Activated T-helper 1 cell treated with anti-CD3 and anti-CD28 coated beads, Interleukin-12 subunit alpha, Interleukin-12 subunit beta, Interleukin-2, Interleukin-4 antibody, amounts not matched to agents 30 ng/mL and 10 ng/mL and 1 ng/mL, durations not matched to agents 14 hours and 24 hours and 36 hours (primary cell): ENCODE measurements at regions not wholly inside any gene's neighbourhood (a gene's known extent, or its start where the extent isn't known, plus 50 kb on each side); places are given as distances from the start of the nearest gene placed in this dataset.

Source experiments
- DNase-seq: peaks from one replicate; pipeline ENCODE4 v3.0.0; 2021; ENCODE audit warnings: low spot score
- H3K27ac Mint-ChIP-seq: one replicate; pipeline ENCODE4 v1.8.0; 2021; ENCODE audit warnings: mild to moderate bottlenecking, mixed read lengths
- H3K27me3 Mint-ChIP-seq: one replicate; pipeline ENCODE4 v1.8.0; 2022; ENCODE audit warnings: mild to moderate bottlenecking, moderate library complexity, mixed read lengths; ENCODE audit not compliant: insufficient read depth
- H3K36me3 Mint-ChIP-seq: one replicate; pipeline ENCODE4 v1.8.0; 2021; ENCODE audit warnings: low read depth, mixed read lengths
- H3K4me1 Mint-ChIP-seq: one replicate; pipeline ENCODE4 v1.8.0; 2021; ENCODE audit warnings: low read depth, mixed read lengths
- H3K4me3 Mint-ChIP-seq: one replicate; pipeline ENCODE4 v1.8.0; 2021; ENCODE audit warnings: mild to moderate bottlenecking, moderate library complexity, mixed read lengths
- H3K9me3 Mint-ChIP-seq: one replicate; pipeline ENCODE4 v1.8.0; 2021; ENCODE audit warnings: mixed read lengths
- intact Hi-C: fragments of 100-400 bp; cut with micrococcal nuclease; formaldehyde crosslinking; loops from one replicate; pipeline ENCODE4 v1.15.1; 2024

- DNase-seq: no peak
- no peak overlapping the region for H3K27ac Mint-ChIP-seq
- H3K9me3 Mint-ChIP-seq: no peaks in the 10 kb centered on the region
- H3K36me3 Mint-ChIP-seq: no peaks in the 10 kb centered on the region
- H3K27me3 Mint-ChIP-seq: peaks cover 5% of the 10 kb centered on the region
- intact Hi-C loops: no loop called here
- H3K4me1 Mint-ChIP-seq: no peaks in the 10 kb centered on the region
- no peak overlapping the region for H3K4me3 Mint-ChIP-seq
These were observed 142.5 kb upstream of the SMAD1 start for GRCh38 chr4:145339075-145339725.

GRCh38 chr4:145338568-145338967, 143.1 kb upstream of the SMAD1 start:
- Mint-ChIP-seq H3K27me3 (peaks cover 5% of the 10 kb centered on the region), H3K27ac (no peak overlapping the region), H3K36me3 (no peaks in the 10 kb centered on the region), H3K4me1 (no peaks in the 10 kb centered on the region), H3K9me3 (no peaks in the 10 kb centered on the region), H3K4me3 (no peak overlapping the region)
- intact Hi-C loops: no loop called here
- DNase-seq: no peak

- peaks cover 5% of the 10 kb centered on the region for H3K27me3 Mint-ChIP-seq
- H3K4me1 Mint-ChIP-seq: no peaks in the 10 kb centered on the region
- no peak for DNase-seq
- no peak overlapping the region for H3K4me3 Mint-ChIP-seq
- no peaks in the 10 kb centered on the region for H3K36me3 Mint-ChIP-seq
- H3K9me3 Mint-ChIP-seq: no peaks in the 10 kb centered on the region
- no peak overlapping the region for H3K27ac Mint-ChIP-seq
- intact Hi-C loops: no loop called here
These were observed 144.3 kb upstream of the SMAD1 start for GRCh38 chr4:145337391-145337790.

GRCh38 chr4:145333786-145334185, 147.9 kb upstream of the SMAD1 start:
- Mint-ChIP-seq H3K27ac (no peak overlapping the region), H3K9me3 (no peaks in the 10 kb centered on the region), H3K4me3 (no peak overlapping the region), H3K4me1 (no peaks in the 10 kb centered on the region), H3K36me3 (no peaks in the 10 kb centered on the region), H3K27me3 (peaks cover 3% of the 10 kb centered on the region)
- no peak for DNase-seq
- intact Hi-C loops: no loop called here

GRCh38 chr4:145326491-145326890, 146.1 kb upstream of the OTUD4 start:
- Mint-ChIP-seq H3K27ac (no peak overlapping the region), H3K4me1 (no peaks in the 10 kb centered on the region), H3K4me3 (no peak overlapping the region), H3K27me3 (no peaks in the 10 kb centered on the region), H3K36me3 (no peaks in the 10 kb centered on the region), H3K9me3 (no peaks in the 10 kb centered on the region)
- no peak for DNase-seq
- intact Hi-C loops: no loop called here

- peaks cover 6% of the 10 kb centered on the region for H3K27me3 Mint-ChIP-seq
- DNase-seq: no peak
- H3K9me3 Mint-ChIP-seq: no peaks in the 10 kb centered on the region
- no peaks in the 10 kb centered on the region for H3K36me3 Mint-ChIP-seq
- no peak overlapping the region for H3K27ac Mint-ChIP-seq
- intact Hi-C loops: no loop called here
- no peak overlapping the region for H3K4me3 Mint-ChIP-seq
- H3K4me1 Mint-ChIP-seq: no peaks in the 10 kb centered on the region
These were observed 143.8 kb upstream of the OTUD4 start for GRCh38 chr4:145324161-145324560.

- Mint-ChIP-seq H3K9me3 (no peaks in the 10 kb centered on the region), H3K27ac (no peak overlapping the region)
- intact Hi-C loops: no loop called here
These were observed 139.9 kb upstream of the OTUD4 start for GRCh38 chr4:145320294-145320693.

GRCh38 chr4:145319751-145320150, 139.4 kb upstream of the OTUD4 start:
- Mint-ChIP-seq H3K27me3 (peaks cover 11% of the 10 kb centered on the region), H3K4me1 (no peaks in the 10 kb centered on the region)
- intact Hi-C loops: no loop called here

More at GRCh38 chr4:145320294-145320693, 139.9 kb upstream of the OTUD4 start:
- Mint-ChIP-seq H3K4me1 (no peaks in the 10 kb centered on the region), H3K4me3 (no peak overlapping the region), H3K27me3 (peaks cover 10% of the 10 kb centered on the region), H3K36me3 (no peaks in the 10 kb centered on the region)
- no peak for DNase-seq

GRCh38 chr4:145316897-145317574, 136.6 kb upstream of the OTUD4 start:
- Mint-ChIP-seq H3K4me3 (no peak overlapping the region), H3K27me3 (peaks cover 16% of the 10 kb centered on the region), H3K27ac (no peak overlapping the region), H3K9me3 (no peaks in the 10 kb centered on the region), H3K36me3 (no peaks in the 10 kb centered on the region), H3K4me1 (no peaks in the 10 kb centered on the region)
- intact Hi-C loops: no loop called here
- no peak for DNase-seq

More at GRCh38 chr4:145319751-145320150, 139.4 kb upstream of the OTUD4 start:
- no peak overlapping the region for H3K27ac Mint-ChIP-seq
- no peaks in the 10 kb centered on the region for H3K36me3 Mint-ChIP-seq
- H3K9me3 Mint-ChIP-seq: no peaks in the 10 kb centered on the region
- no peak for DNase-seq
- H3K4me3 Mint-ChIP-seq: no peak overlapping the region

- no peak for DNase-seq
- Mint-ChIP-seq H3K36me3 (no peaks in the 10 kb centered on the region), H3K27me3 (peaks cover 16% of the 10 kb centered on the region), H3K27ac (no peak overlapping the region), H3K4me1 (no peaks in the 10 kb centered on the region), H3K4me3 (no peak overlapping the region), H3K9me3 (no peaks in the 10 kb centered on the region)
- intact Hi-C loops: no loop called here
These were observed 135.4 kb upstream of the OTUD4 start for GRCh38 chr4:145315811-145316225.

- Mint-ChIP-seq H3K9me3 (no peaks in the 10 kb centered on the region), H3K27ac (no peak overlapping the region), H3K4me3 (no peak overlapping the region), H3K4me1 (peaks cover 13% of the 10 kb centered on the region), H3K36me3 (no peaks in the 10 kb centered on the region), H3K27me3 (peaks cover 13% of the 10 kb centered on the region)
- intact Hi-C loops: no loop called here
- DNase-seq: no peak
These were observed 128.2 kb upstream of the OTUD4 start for GRCh38 chr4:145308598-145308997.

- Mint-ChIP-seq H3K27me3 (peaks cover 13% of the 10 kb centered on the region), H3K4me3 (no peak overlapping the region), H3K9me3 (no peaks in the 10 kb centered on the region), H3K36me3 (no peaks in the 10 kb centered on the region), H3K4me1 (peaks cover 13% of the 10 kb centered on the region), H3K27ac (no peak overlapping the region)
- intact Hi-C loops: no loop called here
- no peak for DNase-seq
These were observed 127.5 kb upstream of the OTUD4 start for GRCh38 chr4:145307763-145308430.

GRCh38 chr4:145307120-145307519, 126.7 kb upstream of the OTUD4 start:
- no peak overlapping the region for H3K27ac Mint-ChIP-seq
- H3K9me3 Mint-ChIP-seq: no peaks in the 10 kb centered on the region
- peaks cover 13% of the 10 kb centered on the region for H3K4me1 Mint-ChIP-seq
- DNase-seq: no peak
- no peak overlapping the region for H3K4me3 Mint-ChIP-seq
- intact Hi-C loops: no loop called here
- H3K27me3 Mint-ChIP-seq: peaks cover 9% of the 10 kb centered on the region
- no peaks in the 10 kb centered on the region for H3K36me3 Mint-ChIP-seq
